K562 (cell line): ENCODE measurements at regions not wholly inside any gene's neighbourhood (a gene's known extent, or its start where the extent isn't known, plus 50 kb on each side); places are given as distances from the start of the nearest gene placed in this dataset.

Experiments used
- EP300 ChIP-seq: IDR thresholded peaks from 2 replicates; pipeline ENCODE4 v1.6.1; 2012; ENCODE audit warnings: low read length, improper control_type of control experiment
- JUNB ChIP-seq: fragments of 450-650 bp; formaldehyde crosslinking; conservative IDR thresholded peaks from 2 replicates; pipeline ENCODE4 v1.4.0; 2020; ENCODE audit warnings: mild to moderate bottlenecking
- MAFK ChIP-seq: IDR thresholded peaks from 2 replicates; pipeline ENCODE4 v1.6.1; 2011; ENCODE audit warnings: low read length, improper control_type of control experiment
- MEIS2 ChIP-seq: fragments of 450-650 bp; IDR thresholded peaks from 2 replicates; pipeline ENCODE4 v1.6.1; 2014; ENCODE audit warnings: mild to moderate bottlenecking; ENCODE audit not compliant: partially characterized antibody
- MTF1 ChIP-seq: fragments of 250-450 bp; sonication (Bioruptor Pico); IDR thresholded peaks from 2 replicates; pipeline ENCODE4 v1.9.0; 2021; ENCODE audit warnings: moderate library complexity, mild to moderate bottlenecking, inconsistent platforms, borderline replicate concordance
- MYC ChIP-seq, 2 experiments: fragments of 250-450 bp in 1 of 2; sonication (Bioruptor Pico) in 1 of 2; IDR thresholded peaks; 2 replicates each; pipeline versions ENCODE4 v1.5.1 to v1.6.1; 2012 to 2021; ENCODE audit warnings: low read depth in 2 of 2, borderline replicate concordance in 1 of 2, improper control_type of control experiment in 1 of 2, low read length in 1 of 2, mild to moderate bottlenecking in 1 of 2, moderate library complexity in 1 of 2
- POLR2A ChIP-seq: fragments of 450-650 bp; conservative IDR thresholded peaks from 2 replicates; pipeline ENCODE4 v1.6.1; 2016
- POLR2AphosphoS5 ChIP-seq: IDR thresholded peaks from 2 replicates; pipeline ENCODE4 v1.6.1; 2011; ENCODE audit warnings: mild to moderate bottlenecking, low read depth, low read length, moderate library complexity; ENCODE audit not compliant: control insufficient read depth, insufficient read depth
- POLR3G ChIP-seq: IDR thresholded peaks from 2 replicates; pipeline ENCODE4 v1.6.1; 2011; ENCODE audit not compliant: insufficient read length, insufficient replicate concordance; ENCODE audit errors: extremely low read depth
- TF ChIP-seq, protein P1 (sequence below): sonication (generic); formaldehyde crosslinking; IDR thresholded peaks from 2 replicates; pipeline ENCODE4 v1.8.0; 2022; ENCODE audit warnings: mild to moderate bottlenecking, missing genetic modification reagents
- TF ChIP-seq, protein P2 (sequence below), 3 experiments: IDR thresholded peaks in 2 of 3; conservative IDR thresholded peaks in 1 of 3; 2 replicates each; pipeline ENCODE4 v1.5.1; 2011 to 2012; ENCODE audit warnings: low read length in 3 of 3, mild to moderate bottlenecking in 3 of 3, control low read depth in 2 of 3, improper control_type of control experiment in 1 of 3, inconsistent platforms in 1 of 3, low read depth in 1 of 3, mixed read lengths in 1 of 3, moderate library complexity in 1 of 3; ENCODE audit not compliant: insufficient read depth in 2 of 3

DNA sequence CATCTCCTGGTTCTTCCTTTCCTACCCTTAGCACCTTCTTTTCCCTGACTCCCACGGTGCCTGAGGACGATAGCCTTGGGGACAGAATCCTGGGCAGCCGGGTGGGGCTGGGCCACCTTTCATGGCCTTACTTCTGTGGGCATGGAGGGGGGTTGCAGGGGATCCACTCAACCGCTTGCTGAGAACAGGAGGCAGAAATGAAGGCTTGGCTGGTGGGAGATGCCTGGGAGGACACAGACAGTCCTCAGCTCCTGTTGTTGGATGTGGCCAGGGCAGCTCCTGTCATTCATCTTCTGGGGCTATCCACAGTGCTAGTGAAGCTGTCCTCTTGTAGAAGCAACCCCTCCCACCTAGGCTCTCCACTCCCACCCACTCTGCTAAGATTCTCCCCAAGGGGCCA lies 95.5 kb upstream of the CELF4 start:
- TF ChIP-seq POLR2A (no peak), POLR2AphosphoS5 (no peak), MAFK (no peak), EP300 (no peak), MEIS2 (no peak), JUNB (CRISPR knock-in tag) (no peak), POLR3G (no peak), MYC (IDR thresholded peaks at IDR 0.05; ENCODE audit: low read depth, low read length) (no peak), MYC (CRISPR knock-in tag; IDR thresholded peaks at IDR 0.05; ENCODE audit: borderline replicate concordance, low read depth) (no peak), MTF1 (CRISPR knock-in tag) (no peak)
- TF ChIP-seq, protein P1, sequence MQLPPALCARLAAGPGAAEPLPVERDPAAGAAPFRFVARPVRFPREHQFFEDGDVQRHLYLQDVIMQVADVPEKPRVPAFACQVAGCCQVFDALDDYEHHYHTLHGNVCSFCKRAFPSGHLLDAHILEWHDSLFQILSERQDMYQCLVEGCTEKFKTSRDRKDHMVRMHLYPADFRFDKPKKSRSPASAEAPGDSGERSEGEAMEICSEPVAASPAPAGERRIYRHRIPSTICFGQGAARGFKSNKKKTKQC (CRISPR knock-in tag): no peak
- TF ChIP-seq, protein P2, sequence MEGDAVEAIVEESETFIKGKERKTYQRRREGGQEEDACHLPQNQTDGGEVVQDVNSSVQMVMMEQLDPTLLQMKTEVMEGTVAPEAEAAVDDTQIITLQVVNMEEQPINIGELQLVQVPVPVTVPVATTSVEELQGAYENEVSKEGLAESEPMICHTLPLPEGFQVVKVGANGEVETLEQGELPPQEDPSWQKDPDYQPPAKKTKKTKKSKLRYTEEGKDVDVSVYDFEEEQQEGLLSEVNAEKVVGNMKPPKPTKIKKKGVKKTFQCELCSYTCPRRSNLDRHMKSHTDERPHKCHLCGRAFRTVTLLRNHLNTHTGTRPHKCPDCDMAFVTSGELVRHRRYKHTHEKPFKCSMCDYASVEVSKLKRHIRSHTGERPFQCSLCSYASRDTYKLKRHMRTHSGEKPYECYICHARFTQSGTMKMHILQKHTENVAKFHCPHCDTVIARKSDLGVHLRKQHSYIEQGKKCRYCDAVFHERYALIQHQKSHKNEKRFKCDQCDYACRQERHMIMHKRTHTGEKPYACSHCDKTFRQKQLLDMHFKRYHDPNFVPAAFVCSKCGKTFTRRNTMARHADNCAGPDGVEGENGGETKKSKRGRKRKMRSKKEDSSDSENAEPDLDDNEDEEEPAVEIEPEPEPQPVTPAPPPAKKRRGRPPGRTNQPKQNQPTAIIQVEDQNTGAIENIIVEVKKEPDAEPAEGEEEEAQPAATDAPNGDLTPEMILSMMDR (IDR thresholded peaks at IDR 0.05 in 2 of 3, conservative IDR thresholded peaks at IDR 0.05 in 1 of 3; ENCODE audit: insufficient read depth in 2 of 3, low read depth in 1 of 3, low read length in 3 of 3): no peak
